Keratinocyte (primary cell): ENCODE measurements at regions not wholly inside any gene's neighbourhood (a gene's known extent, or its start where the extent isn't known, plus 50 kb on each side); places are given as distances from the start of the nearest gene placed in this dataset.

ENCODE experiments used
- DNase-seq: peaks from one replicate; pipeline ENCODE4 v3.0.0-alpha.2; 2011; ENCODE audit warnings: low read depth, missing footprints, low spot score
- FAIRE-seq: peaks from 2 replicates; lab custom pipeline; 2011; peaks lifted over from hg19 to GRCh38; lab: Jason Lieb, UNC
- H2AFZ ChIP-seq: 2 replicates; pipeline ENCODE4 v1.6.0; 2012; ENCODE audit warnings: low read length, control low read depth, inconsistent platforms; ENCODE audit not compliant: control insufficient read depth
- H3K27ac ChIP-seq: 2 replicates; pipeline ENCODE4 v1.5.1; 2011; ENCODE audit warnings: low read length; ENCODE audit not compliant: control insufficient read depth, insufficient read depth
- H3K27me3 ChIP-seq: 3 replicates; pipeline ENCODE4 v1.6.0; 2011; ENCODE audit warnings: low read length; ENCODE audit not compliant: control insufficient read depth, insufficient read depth; ENCODE audit errors: extremely low read depth
- H3K36me3 ChIP-seq, 2 experiments: 2 replicates in 1 of 2; 3 replicates in 1 of 2; pipeline ENCODE4 v1.5.1; 2011; ENCODE audit warnings: low read length in 2 of 2, mild to moderate bottlenecking in 1 of 2; ENCODE audit not compliant: control insufficient read depth in 2 of 2, insufficient read depth in 2 of 2; ENCODE audit errors: extremely low read depth in 1 of 2
- H3K4me1 ChIP-seq: 3 replicates; pipeline ENCODE4 v1.5.1; 2011; ENCODE audit warnings: low read length; ENCODE audit not compliant: control insufficient read depth, insufficient read depth; ENCODE audit errors: extremely low read depth
- H3K4me2 ChIP-seq: 3 replicates; pipeline ENCODE4 v1.6.0; 2011; ENCODE audit warnings: low read depth, low read length; ENCODE audit not compliant: control insufficient read depth, insufficient read depth; ENCODE audit errors: extremely low read depth
- H3K4me3 ChIP-seq, 3 experiments: fragments of 200-600 bp in 1 of 3; sonication (generic) in 1 of 3; 2 replicates in 2 of 3; 3 replicates in 1 of 3; pipeline ENCODE4 v1.5.1; 2011 to 2016; ENCODE audit warnings: low read length in 3 of 3, mild to moderate bottlenecking in 3 of 3, control low read depth in 2 of 3, inconsistent platforms in 1 of 3, low read depth in 1 of 3, mixed read lengths in 1 of 3, mixed run types in 1 of 3, moderate library complexity in 1 of 3; ENCODE audit not compliant: control insufficient read depth in 2 of 3, insufficient read depth in 2 of 3; ENCODE audit errors: extremely low read depth in 1 of 3
- H3K79me2 ChIP-seq: 2 replicates; pipeline ENCODE4 v1.6.0; 2012; ENCODE audit warnings: low read length; ENCODE audit not compliant: control insufficient read depth, insufficient read depth
- H3K9ac ChIP-seq: 3 replicates; pipeline ENCODE4 v1.6.0; 2011; ENCODE audit warnings: low read length; ENCODE audit not compliant: control insufficient read depth, insufficient read depth; ENCODE audit errors: extremely low read depth
- H3K9me1 ChIP-seq: 3 replicates; pipeline ENCODE4 v1.6.0; 2011; ENCODE audit warnings: low read length; ENCODE audit not compliant: control insufficient read depth, insufficient read depth; ENCODE audit errors: extremely low read depth
- H3K9me3 ChIP-seq: 2 replicates; pipeline ENCODE4 v1.5.1; 2012; ENCODE audit warnings: low read depth, low read length; ENCODE audit not compliant: control insufficient read depth
- H4K20me1 ChIP-seq: 3 replicates; pipeline ENCODE4 v1.6.0; 2011; ENCODE audit warnings: low read length; ENCODE audit not compliant: control insufficient read depth, insufficient read depth; ENCODE audit errors: extremely low read depth
- EZH2 ChIP-seq: IDR thresholded peaks from one replicate; pipeline ENCODE4 v1.6.1; 2012; ENCODE audit warnings: inconsistent platforms, mild to moderate bottlenecking, low read length, moderate library complexity
- dilution Hi-C: fragments of 300-500 bp; cut with MboI; formaldehyde crosslinking; loops from one replicate; pipeline ENCODE4 v1.7.0; 2020; ENCODE audit warnings: low sequenced_read_pairs; ENCODE audit not compliant: extremely low pct_ligation_motif_present
- TF ChIP-seq, protein P1 (sequence below), 3 experiments: IDR thresholded peaks in 1 of 3; conservative IDR thresholded peaks in 1 of 3; optimal IDR thresholded peaks in 1 of 3; 2 replicates in 2 of 3; 3 replicates in 1 of 3; pipeline versions ENCODE3 to v1.5.1; 2011; ENCODE audit warnings: low read length in 3 of 3, mild to moderate bottlenecking in 3 of 3, moderate library complexity in 2 of 3, control low read depth in 1 of 3, inconsistent platforms in 1 of 3; ENCODE audit not compliant: insufficient read depth in 2 of 3; ENCODE audit errors: extremely low read depth in 1 of 3

DNA sequence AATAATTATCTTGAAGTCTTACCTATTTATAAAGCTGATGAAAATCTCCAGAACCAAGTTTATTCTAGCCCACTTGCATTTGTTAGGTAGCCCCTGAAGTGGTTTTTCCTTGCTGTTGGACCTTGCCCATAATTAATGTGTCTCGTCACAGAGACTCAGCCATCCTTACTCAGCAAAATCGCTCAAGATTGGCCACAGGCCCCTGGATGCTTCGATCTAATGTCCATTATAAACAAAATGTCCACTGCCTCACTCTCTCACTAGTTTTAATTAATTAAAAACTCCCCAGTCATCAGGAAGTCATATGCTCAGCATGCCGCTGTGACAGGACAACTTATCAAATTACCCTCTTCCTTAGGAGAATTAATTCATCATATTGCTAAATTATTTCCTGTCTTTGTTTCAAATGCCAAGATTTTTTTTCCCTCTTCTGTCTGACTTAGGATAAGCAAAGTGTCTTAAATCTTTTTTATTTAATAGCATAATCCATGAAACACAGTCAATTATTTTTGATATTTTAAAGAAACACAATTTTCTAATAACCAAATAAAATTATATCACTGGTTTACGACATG lies 126.8 kb upstream of the PCLO start:
- dilution Hi-C loops: no loop called here
- no peak for FAIRE-seq

DNA sequence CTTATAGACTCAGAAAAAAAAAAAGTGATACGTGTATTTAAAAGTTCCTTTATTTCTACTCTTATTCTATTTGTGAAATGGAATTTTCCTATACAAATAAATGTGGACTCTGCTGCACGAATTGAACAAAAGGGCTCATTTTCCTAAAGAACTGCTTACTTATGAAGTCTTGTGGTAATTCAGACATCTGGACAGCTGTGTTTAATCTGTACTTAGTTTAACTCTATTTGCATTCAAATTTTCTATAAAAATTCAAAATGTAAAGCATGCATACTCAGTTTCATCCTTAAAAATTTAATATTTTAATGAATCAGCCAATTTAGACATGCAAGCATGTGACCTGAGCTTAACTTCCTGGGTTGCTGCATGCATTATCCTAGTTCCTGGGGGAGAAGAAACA lies 118.0 kb upstream of the PCLO start:
- dilution Hi-C loops: no loop called here
- FAIRE-seq: no peak
- no peak for DNase-seq

More for the DNA sequence above, 126.8 kb upstream of the PCLO start:
- no peaks in the 10 kb centered on the region for H4K20me1 ChIP-seq
- H3K27ac ChIP-seq: no peak overlapping the region
- no peak for DNase-seq
- H2AFZ ChIP-seq: no peak overlapping the region
- H3K4me3 ChIP-seq: no peak overlapping the region
- TF ChIP-seq, protein P1, sequence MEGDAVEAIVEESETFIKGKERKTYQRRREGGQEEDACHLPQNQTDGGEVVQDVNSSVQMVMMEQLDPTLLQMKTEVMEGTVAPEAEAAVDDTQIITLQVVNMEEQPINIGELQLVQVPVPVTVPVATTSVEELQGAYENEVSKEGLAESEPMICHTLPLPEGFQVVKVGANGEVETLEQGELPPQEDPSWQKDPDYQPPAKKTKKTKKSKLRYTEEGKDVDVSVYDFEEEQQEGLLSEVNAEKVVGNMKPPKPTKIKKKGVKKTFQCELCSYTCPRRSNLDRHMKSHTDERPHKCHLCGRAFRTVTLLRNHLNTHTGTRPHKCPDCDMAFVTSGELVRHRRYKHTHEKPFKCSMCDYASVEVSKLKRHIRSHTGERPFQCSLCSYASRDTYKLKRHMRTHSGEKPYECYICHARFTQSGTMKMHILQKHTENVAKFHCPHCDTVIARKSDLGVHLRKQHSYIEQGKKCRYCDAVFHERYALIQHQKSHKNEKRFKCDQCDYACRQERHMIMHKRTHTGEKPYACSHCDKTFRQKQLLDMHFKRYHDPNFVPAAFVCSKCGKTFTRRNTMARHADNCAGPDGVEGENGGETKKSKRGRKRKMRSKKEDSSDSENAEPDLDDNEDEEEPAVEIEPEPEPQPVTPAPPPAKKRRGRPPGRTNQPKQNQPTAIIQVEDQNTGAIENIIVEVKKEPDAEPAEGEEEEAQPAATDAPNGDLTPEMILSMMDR (optimal IDR thresholded peaks at IDR 0.05 in 1 of 3, IDR thresholded peaks at IDR 0.05 in 1 of 3, conservative IDR thresholded peaks at IDR 0.05 in 1 of 3; ENCODE audit: extremely low read depth in 1 of 3, insufficient read depth in 2 of 3, low read length in 3 of 3): no peak
- no peak for TF ChIP-seq EZH2
- H3K4me2 ChIP-seq: no peak overlapping the region
- no peak overlapping the region for H3K9ac ChIP-seq
- no peaks in the 10 kb centered on the region for H3K9me3 ChIP-seq
- H3K9me1 ChIP-seq: no peaks in the 10 kb centered on the region
- no peaks in the 10 kb centered on the region for H3K27me3 ChIP-seq
- H3K4me1 ChIP-seq: no peaks in the 10 kb centered on the region
- no peaks in the 10 kb centered on the region for H3K79me2 ChIP-seq
- no peaks in the 10 kb centered on the region for H3K36me3 ChIP-seq

More for the DNA sequence above, 118.0 kb upstream of the PCLO start:
- Histone ChIP-seq H3K27me3 (no peaks in the 10 kb centered on the region), H3K9me1 (no peaks in the 10 kb centered on the region), H3K9me3 (no peaks in the 10 kb centered on the region), H3K36me3 (no peaks in the 10 kb centered on the region), H4K20me1 (no peaks in the 10 kb centered on the region), H3K4me3 (no peak overlapping the region), H3K27ac (no peak overlapping the region), H3K9ac (no peak overlapping the region), H3K4me2 (no peak overlapping the region), H2AFZ (no peak overlapping the region), H3K4me1 (no peaks in the 10 kb centered on the region), H3K79me2 (no peaks in the 10 kb centered on the region)
- no peak for TF ChIP-seq EZH2
- TF ChIP-seq, protein P1 (optimal IDR thresholded peaks at IDR 0.05 in 1 of 3, IDR thresholded peaks at IDR 0.05 in 1 of 3, conservative IDR thresholded peaks at IDR 0.05 in 1 of 3; ENCODE audit: extremely low read depth in 1 of 3, insufficient read depth in 2 of 3, low read length in 3 of 3): no peak
